ENCODE measurements at regions not wholly inside any gene's neighbourhood (a gene's known extent, or its start where the extent isn't known, plus 50 kb on each side); places are given as distances from the start of the nearest gene placed in this dataset.

DNA sequence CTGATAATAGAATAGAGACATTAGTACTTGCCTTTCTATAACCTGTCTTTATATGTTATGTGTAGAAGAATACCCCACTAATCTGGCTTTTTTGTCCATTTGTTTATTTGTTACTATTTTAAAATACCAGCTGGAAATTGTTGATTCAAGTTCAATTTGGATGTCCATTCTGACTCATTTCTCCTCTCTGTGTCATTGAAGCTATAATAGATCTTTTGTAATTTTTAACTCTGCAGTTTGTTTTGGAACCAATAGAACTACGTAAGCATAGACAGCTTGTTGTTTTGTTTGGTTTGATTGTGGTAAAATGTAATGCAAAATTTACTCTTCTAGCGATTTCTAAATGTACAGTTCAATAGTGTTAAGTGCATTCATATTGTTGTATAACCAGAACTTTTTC is 390.4 kb downstream of the ZIC1 start:
- H3K4me2 ChIP-seq: no peak overlapping the region
- WGBS (ENCODE audit: missing lambda C conversion rate): 4% methylated on average over 2 of the region's 2 CpGs
- no peak for ATAC-seq
- no peak overlapping the region for H3K27ac ChIP-seq
- CTCF ChIA-PET: no interaction called here
- no peak overlapping the region for H3K4me3 ChIP-seq
- no peak for DNase-seq (ENCODE audit: low read depth in 1 of 2, low spot score in 1 of 2)
- FAIRE-seq: no peak
- H3K9me3 ChIP-seq: no peaks in the 10 kb centered on the region
- TF ChIP-seq PHF8 (IDR thresholded peaks at IDR 0.05; ENCODE audit: borderline replicate concordance, low read depth) (no peak), TP53 (CRISPR knock-in tag; IDR thresholded peaks at IDR 0.05) (no peak), FOSL2 (IDR thresholded peaks at IDR 0.05) (no peak), FOSL2 (CRISPR knock-in tag; IDR thresholded peaks at IDR 0.05) (no peak), SREBF2 (IDR thresholded peaks at IDR 0.05) (no peak), CEBPB (IDR thresholded peaks at IDR 0.05) (no peak), SMC3 (IDR thresholded peaks at IDR 0.05) (no peak), BHLHE40 (IDR thresholded peaks at IDR 0.05; ENCODE audit: low read depth, low read length) (no peak), EP300 (IDR thresholded peaks at IDR 0.05) (no peak), POLR2A (IDR thresholded peaks at IDR 0.05; ENCODE audit: low read length) (no peak), NR3C1 (IDR thresholded peaks at IDR 0.05) (no peak), RCOR1 (IDR thresholded peaks at IDR 0.05; ENCODE audit: low read depth, low read length) (no peak), FOSB (CRISPR knock-in tag; IDR thresholded peaks at IDR 0.05) (no peak)
- TF ChIP-seq, protein P1, sequence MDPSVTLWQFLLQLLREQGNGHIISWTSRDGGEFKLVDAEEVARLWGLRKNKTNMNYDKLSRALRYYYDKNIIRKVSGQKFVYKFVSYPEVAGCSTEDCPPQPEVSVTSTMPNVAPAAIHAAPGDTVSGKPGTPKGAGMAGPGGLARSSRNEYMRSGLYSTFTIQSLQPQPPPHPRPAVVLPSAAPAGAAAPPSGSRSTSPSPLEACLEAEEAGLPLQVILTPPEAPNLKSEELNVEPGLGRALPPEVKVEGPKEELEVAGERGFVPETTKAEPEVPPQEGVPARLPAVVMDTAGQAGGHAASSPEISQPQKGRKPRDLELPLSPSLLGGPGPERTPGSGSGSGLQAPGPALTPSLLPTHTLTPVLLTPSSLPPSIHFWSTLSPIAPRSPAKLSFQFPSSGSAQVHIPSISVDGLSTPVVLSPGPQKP (IDR thresholded peaks at IDR 0.05; ENCODE audit: low read depth, low read length): no peak
- TF ChIP-seq, protein P2, sequence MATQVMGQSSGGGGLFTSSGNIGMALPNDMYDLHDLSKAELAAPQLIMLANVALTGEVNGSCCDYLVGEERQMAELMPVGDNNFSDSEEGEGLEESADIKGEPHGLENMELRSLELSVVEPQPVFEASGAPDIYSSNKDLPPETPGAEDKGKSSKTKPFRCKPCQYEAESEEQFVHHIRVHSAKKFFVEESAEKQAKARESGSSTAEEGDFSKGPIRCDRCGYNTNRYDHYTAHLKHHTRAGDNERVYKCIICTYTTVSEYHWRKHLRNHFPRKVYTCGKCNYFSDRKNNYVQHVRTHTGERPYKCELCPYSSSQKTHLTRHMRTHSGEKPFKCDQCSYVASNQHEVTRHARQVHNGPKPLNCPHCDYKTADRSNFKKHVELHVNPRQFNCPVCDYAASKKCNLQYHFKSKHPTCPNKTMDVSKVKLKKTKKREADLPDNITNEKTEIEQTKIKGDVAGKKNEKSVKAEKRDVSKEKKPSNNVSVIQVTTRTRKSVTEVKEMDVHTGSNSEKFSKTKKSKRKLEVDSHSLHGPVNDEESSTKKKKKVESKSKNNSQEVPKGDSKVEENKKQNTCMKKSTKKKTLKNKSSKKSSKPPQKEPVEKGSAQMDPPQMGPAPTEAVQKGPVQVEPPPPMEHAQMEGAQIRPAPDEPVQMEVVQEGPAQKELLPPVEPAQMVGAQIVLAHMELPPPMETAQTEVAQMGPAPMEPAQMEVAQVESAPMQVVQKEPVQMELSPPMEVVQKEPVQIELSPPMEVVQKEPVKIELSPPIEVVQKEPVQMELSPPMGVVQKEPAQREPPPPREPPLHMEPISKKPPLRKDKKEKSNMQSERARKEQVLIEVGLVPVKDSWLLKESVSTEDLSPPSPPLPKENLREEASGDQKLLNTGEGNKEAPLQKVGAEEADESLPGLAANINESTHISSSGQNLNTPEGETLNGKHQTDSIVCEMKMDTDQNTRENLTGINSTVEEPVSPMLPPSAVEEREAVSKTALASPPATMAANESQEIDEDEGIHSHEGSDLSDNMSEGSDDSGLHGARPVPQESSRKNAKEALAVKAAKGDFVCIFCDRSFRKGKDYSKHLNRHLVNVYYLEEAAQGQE (IDR thresholded peaks at IDR 0.05): no peak
- TF ChIP-seq, protein P3, sequence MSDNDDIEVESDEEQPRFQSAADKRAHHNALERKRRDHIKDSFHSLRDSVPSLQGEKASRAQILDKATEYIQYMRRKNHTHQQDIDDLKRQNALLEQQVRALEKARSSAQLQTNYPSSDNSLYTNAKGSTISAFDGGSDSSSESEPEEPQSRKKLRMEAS (IDR thresholded peaks at IDR 0.05): no peak
- TF ChIP-seq, protein P4, sequence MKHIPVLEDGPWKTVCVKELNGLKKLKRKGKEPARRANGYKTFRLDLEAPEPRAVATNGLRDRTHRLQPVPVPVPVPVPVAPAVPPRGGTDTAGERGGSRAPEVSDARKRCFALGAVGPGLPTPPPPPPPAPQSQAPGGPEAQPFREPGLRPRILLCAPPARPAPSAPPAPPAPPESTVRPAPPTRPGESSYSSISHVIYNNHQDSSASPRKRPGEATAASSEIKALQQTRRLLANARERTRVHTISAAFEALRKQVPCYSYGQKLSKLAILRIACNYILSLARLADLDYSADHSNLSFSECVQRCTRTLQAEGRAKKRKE (CRISPR knock-in tag; IDR thresholded peaks at IDR 0.05; ENCODE audit: low read depth): no peak
- TF ChIP-seq, protein P5, sequence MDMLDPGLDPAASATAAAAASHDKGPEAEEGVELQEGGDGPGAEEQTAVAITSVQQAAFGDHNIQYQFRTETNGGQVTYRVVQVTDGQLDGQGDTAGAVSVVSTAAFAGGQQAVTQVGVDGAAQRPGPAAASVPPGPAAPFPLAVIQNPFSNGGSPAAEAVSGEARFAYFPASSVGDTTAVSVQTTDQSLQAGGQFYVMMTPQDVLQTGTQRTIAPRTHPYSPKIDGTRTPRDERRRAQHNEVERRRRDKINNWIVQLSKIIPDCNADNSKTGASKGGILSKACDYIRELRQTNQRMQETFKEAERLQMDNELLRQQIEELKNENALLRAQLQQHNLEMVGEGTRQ (IDR thresholded peaks at IDR 0.05): no peak
- no peaks in the 10 kb centered on the region for H3K4me1 ChIP-seq
- POLR2A ChIA-PET: no interaction called here

DNA sequence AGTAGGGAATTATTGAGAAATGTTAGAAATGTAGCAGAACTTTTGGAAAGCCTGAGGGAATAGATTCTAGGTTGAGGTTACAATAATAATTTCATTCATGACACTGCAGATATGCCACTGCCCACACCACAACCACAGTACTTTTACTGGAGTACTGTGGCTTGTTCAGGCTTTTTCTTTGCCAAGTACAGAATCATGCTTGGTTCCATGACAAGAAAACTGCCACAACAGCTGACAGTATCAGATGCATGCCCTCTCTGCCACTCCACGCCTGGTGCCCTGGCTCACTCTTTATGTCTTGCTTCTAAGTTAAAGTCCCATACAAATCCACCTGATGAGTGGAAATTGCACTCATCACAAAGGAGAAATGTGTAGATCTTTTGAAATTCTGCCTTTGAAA is 398.6 kb downstream of the ZIC1 start:
- no peak for ATAC-seq
- no peak for TF ChIP-seq CEBPB (IDR thresholded peaks at IDR 0.05)
- TF ChIP-seq, protein P1 (IDR thresholded peaks at IDR 0.05; ENCODE audit: low read depth, low read length): no peak
- TF ChIP-seq, protein P4 (CRISPR knock-in tag; IDR thresholded peaks at IDR 0.05; ENCODE audit: low read depth): no peak
- TF ChIP-seq ZFP36 (IDR thresholded peaks at IDR 0.05; ENCODE audit: borderline replicate concordance, partially characterized antibody): no peak
- TF ChIP-seq EP300 (IDR thresholded peaks at IDR 0.05): no peak
- TF ChIP-seq JUNB (IDR thresholded peaks at IDR 0.05): no peak
- TF ChIP-seq RCOR1 (IDR thresholded peaks at IDR 0.05; ENCODE audit: low read depth, low read length): no peak
- TF ChIP-seq, protein P3 (IDR thresholded peaks at IDR 0.05): no peak
- Histone ChIP-seq H3K4me3 (no peak overlapping the region), H3K4me1 (no peaks in the 10 kb centered on the region), H3K27ac (no peak overlapping the region), H3K4me2 (no peak overlapping the region), H3K9me3 (no peaks in the 10 kb centered on the region)
- ChIA-PET POLR2A (no interaction called here), CTCF (no interaction called here)
- no peak for FAIRE-seq
- no peak for DNase-seq (ENCODE audit: low read depth in 1 of 2, low spot score in 1 of 2)
- 32% methylated on average over 1 of the region's 1 CpG for WGBS (ENCODE audit: missing lambda C conversion rate)
